Stomach (tissue), 4 donors: ENCODE measurements at regions not wholly inside any gene's neighbourhood (a gene's known extent, or its start where the extent isn't known, plus 50 kb on each side); places are given as distances from the start of the nearest gene placed in this dataset.

Experiments
- EP300 ChIP-seq: sonication (generic); formaldehyde crosslinking; IDR thresholded peaks from one replicate; pipeline ENCODE4 v1.6.1; 2017; ENCODE audit warnings: antibody characterized with exemption
- POLR2AphosphoS5 ChIP-seq, 3 donors: sonication (generic); formaldehyde crosslinking; IDR thresholded peaks; one replicate each; pipeline ENCODE4 v1.6.1; 2016; ENCODE audit warnings: antibody characterized with exemption in 3 of 3

DNA sequence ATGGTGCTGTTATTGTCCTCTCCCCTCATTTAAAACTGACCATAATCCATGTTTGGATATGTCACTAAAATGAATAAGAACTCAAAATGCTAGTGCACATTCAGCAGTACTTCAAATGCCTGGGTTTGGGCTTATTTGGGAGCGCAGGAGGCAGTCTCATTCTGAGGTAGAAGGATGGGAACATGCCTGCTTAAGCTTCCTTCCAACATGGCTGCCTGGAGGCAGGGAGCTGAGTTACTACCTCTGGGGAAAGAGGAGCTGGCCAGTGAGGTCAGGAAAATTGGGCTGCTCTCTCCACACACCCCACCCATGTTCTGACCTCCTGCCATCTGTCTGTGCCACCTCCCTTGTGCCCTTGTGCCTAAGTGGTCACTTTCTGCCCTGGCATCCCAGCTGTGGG is 85.7 kb downstream of the PTPRS start:
- TF ChIP-seq EP300 (no peak), POLR2AphosphoS5 (IDR thresholded peaks at IDR 0.05) (no peak)
